ENCODE measurements at regions not wholly inside any gene's neighbourhood (a gene's known extent, or its start where the extent isn't known, plus 50 kb on each side); places are given as distances from the start of the nearest gene placed in this dataset.

GRCh38 chr12:84807249-84807648, 105.3 kb downstream of the SLC6A15 start:
- no peaks in the 10 kb centered on the region for H3K36me3 ChIP-seq
- intact Hi-C loops (cut with DNase I; ENCODE audit: low total_unique reads), result no loop called here
- DNase-seq, result no peak

DNA sequence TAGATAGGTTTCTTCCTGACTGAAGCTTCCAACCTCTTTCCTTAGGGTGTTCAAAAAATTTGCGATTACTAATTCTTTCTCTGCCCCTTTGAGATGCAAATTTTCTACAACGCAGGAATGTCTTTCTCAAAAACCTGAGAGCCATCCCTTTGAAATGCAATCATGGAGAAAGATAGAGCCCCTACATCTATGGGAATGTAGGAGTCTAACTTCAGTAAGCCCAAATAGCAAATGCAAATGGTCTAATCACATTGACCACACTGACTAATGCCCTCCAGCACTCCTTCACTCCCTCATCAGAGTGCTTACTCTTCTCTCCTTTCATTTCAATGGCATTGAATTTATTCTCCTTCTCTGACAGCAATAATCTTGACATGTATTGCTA, 107.1 kb downstream of the SLC6A15 start:
- DNase-seq, result no peak
- Histone ChIP-seq H3K36me3 (no peaks in the 10 kb centered on the region), H3K9me3 (no peaks in the 10 kb centered on the region), H3K4me3 (no peak overlapping the region), H3K27me3 (no peaks in the 10 kb centered on the region), H3K4me1 (no peaks in the 10 kb centered on the region), H3K27ac (no peak overlapping the region)
- 29 to 32% methylated on average over 2 of the region's 2 CpGs for WGBS, 2 donors (ENCODE audit: low coverage in 1 of 2)
- intact Hi-C loops (cut with DNase I; ENCODE audit: low total_unique reads) (no loop called here), in situ Hi-C loops (cut with MboI; ENCODE audit: low pct_ligation_motif_present in 1 of 4, low pct_unique_long_range_greater_than_20kb in 1 of 4, low sequenced_read_pairs in 3 of 4) (no loop called here)
- no peak for TF ChIP-seq POLR2AphosphoS5 (IDR thresholded peaks at IDR 0.05)
- no peak for TF ChIP-seq EP300 (IDR thresholded peaks at IDR 0.05; ENCODE audit: low read depth)
- TF ChIP-seq POLR2A (IDR thresholded peaks at IDR 0.05), result no peak
- no peak for TF ChIP-seq CTCF (IDR thresholded peaks at IDR 0.05)

More at GRCh38 chr12:84807249-84807648, 105.3 kb downstream of the SLC6A15 start:
- TF ChIP-seq POLR2A (IDR thresholded peaks at IDR 0.05) (no peak), EP300 (IDR thresholded peaks at IDR 0.05; ENCODE audit: low read depth) (no peak), POLR2AphosphoS5 (IDR thresholded peaks at IDR 0.05) (no peak)
- in situ Hi-C loops (cut with MboI; ENCODE audit: low pct_ligation_motif_present in 1 of 4, low pct_unique_long_range_greater_than_20kb in 1 of 4, low sequenced_read_pairs in 3 of 4), result no loop called here
- Histone ChIP-seq H3K4me3 (no peak overlapping the region), H3K27me3 (no peaks in the 10 kb centered on the region), H3K4me1 (no peaks in the 10 kb centered on the region), H3K9me3 (no peaks in the 10 kb centered on the region), H3K27ac (no peak overlapping the region)

GRCh38 chr12:84804691-84805473, 107.7 kb downstream of the SLC6A15 start:
- no peak for DNase-seq
- Histone ChIP-seq H3K27ac (no peak overlapping the region), H3K9me3 (no peaks in the 10 kb centered on the region), H3K27me3 (no peaks in the 10 kb centered on the region), H3K4me3 (no peak overlapping the region), H3K36me3 (no peaks in the 10 kb centered on the region), H3K4me1 (no peaks in the 10 kb centered on the region)
- in situ Hi-C loops (cut with MboI; ENCODE audit: low pct_ligation_motif_present in 1 of 4, low pct_unique_long_range_greater_than_20kb in 1 of 4, low sequenced_read_pairs in 3 of 4), result no loop called here
- intact Hi-C loops (cut with DNase I; ENCODE audit: low total_unique reads), result no loop called here
- 65 to 79% methylated on average over 5 to 6 of the region's 6 CpGs for WGBS, 2 donors (ENCODE audit: low coverage in 1 of 2)
- no peak for TF ChIP-seq POLR2AphosphoS5 (IDR thresholded peaks at IDR 0.05)
- no peak for TF ChIP-seq POLR2A (IDR thresholded peaks at IDR 0.05)
- no peak for TF ChIP-seq EP300 (IDR thresholded peaks at IDR 0.05; ENCODE audit: low read depth)
- TF ChIP-seq CTCF (IDR thresholded peaks at IDR 0.05), result no peak

DNA sequence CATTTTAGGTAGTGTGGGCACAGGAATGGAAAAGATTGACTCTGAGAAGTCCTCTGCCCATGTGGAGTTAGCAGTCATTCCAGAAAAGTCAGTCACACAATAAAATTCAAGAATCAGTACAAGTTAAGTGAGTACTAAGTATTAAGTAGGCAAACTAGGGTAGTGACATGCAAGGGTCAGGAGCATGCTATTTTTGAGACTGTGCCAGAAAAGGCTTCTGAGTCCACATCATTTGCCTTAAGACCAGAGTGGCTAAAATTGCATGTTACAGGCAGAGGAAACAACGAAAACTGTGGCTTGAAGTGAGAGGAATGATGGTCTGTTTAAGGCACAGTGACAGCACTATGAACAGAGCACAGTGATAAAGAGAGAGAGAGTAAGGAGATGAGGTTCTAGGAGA, 108.9 kb downstream of the SLC6A15 start:
- TF ChIP-seq POLR2AphosphoS5 (IDR thresholded peaks at IDR 0.05), result no peak
- no peak for TF ChIP-seq POLR2A (IDR thresholded peaks at IDR 0.05)
- no peak for TF ChIP-seq EP300 (IDR thresholded peaks at IDR 0.05; ENCODE audit: low read depth)
- TF ChIP-seq CTCF (IDR thresholded peaks at IDR 0.05), result no peak
- Histone ChIP-seq H3K4me1 (no peaks in the 10 kb centered on the region), H3K9me3 (no peaks in the 10 kb centered on the region), H3K27ac (no peak overlapping the region), H3K27me3 (no peaks in the 10 kb centered on the region), H3K36me3 (no peaks in the 10 kb centered on the region), H3K4me3 (no peak overlapping the region)
- DNase-seq, result no peak
- in situ Hi-C loops (cut with MboI; ENCODE audit: low pct_ligation_motif_present in 1 of 4, low pct_unique_long_range_greater_than_20kb in 1 of 4, low sequenced_read_pairs in 3 of 4) (no loop called here), intact Hi-C loops (cut with DNase I; ENCODE audit: low total_unique reads) (no loop called here)
- 26 to 43% methylated on average over 1 of the region's 1 CpG for WGBS, 2 donors (ENCODE audit: low coverage in 1 of 2)

DNA sequence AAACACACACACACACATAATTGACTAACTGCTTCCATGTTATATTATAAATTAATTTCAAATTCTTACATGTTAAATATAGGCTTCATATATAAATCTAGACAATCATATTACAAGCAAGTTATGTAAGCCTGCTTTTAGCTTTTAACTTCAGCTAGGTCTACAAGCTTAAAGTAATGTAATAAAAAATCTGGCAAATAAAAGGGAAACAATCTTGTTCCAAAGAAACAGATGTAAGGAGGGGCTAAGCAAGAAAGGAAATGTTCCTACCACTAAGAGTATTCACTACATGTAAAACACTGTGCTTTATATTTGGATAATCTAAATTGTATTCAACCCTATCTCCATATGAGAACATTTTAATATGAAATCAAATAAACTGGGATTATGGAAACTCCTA, 110.4 kb downstream of the SLC6A15 start:
- intact Hi-C loops (cut with DNase I; ENCODE audit: low total_unique reads) (no loop called here), in situ Hi-C loops (cut with MboI; ENCODE audit: low pct_ligation_motif_present in 1 of 4, low pct_unique_long_range_greater_than_20kb in 1 of 4, low sequenced_read_pairs in 3 of 4) (no loop called here)
- no peaks in the 10 kb centered on the region for H3K9me3 ChIP-seq
- no peak for TF ChIP-seq CTCF (IDR thresholded peaks at IDR 0.05)
- TF ChIP-seq POLR2A (IDR thresholded peaks at IDR 0.05), result no peak
- TF ChIP-seq EP300 (IDR thresholded peaks at IDR 0.05; ENCODE audit: low read depth), result no peak
- TF ChIP-seq POLR2AphosphoS5 (IDR thresholded peaks at IDR 0.05), result no peak
- no peaks in the 10 kb centered on the region for H3K27me3 ChIP-seq
- no peak for DNase-seq
- no peak overlapping the region for H3K4me3 ChIP-seq
- no peaks in the 10 kb centered on the region for H3K4me1 ChIP-seq
- H3K36me3 ChIP-seq, result no peaks in the 10 kb centered on the region
- no peak overlapping the region for H3K27ac ChIP-seq
